Neural cell (in vitro differentiated cells): ENCODE measurements at regions not wholly inside any gene's neighbourhood (a gene's known extent, or its start where the extent isn't known, plus 50 kb on each side); places are given as distances from the start of the nearest gene placed in this dataset.
A peak's percentile ranks its signal among the peaks of the same experiment; 100 is the strongest.

Experiments used
- H2AFZ ChIP-seq: fragments of 200-600, 300-800 bp; sonication (generic), shearing (Covaris generic); 2 replicates; pipeline ENCODE4 v1.6.0; 2014; ENCODE audit warnings: low read depth, mild to moderate bottlenecking, antibody characterized with exemption, low read length, moderate library complexity
- H3F3A ChIP-seq: fragments of 200-600 bp; shearing (Covaris generic); 2 replicates; pipeline ENCODE4 v1.6.1; 2016; ENCODE audit warnings: mild to moderate bottlenecking, moderate library complexity, mixed read lengths, antibody characterized with exemption, low read length; ENCODE audit not compliant: insufficient read depth, poor library complexity, severe bottlenecking
- H3K27ac ChIP-seq: fragments of 200-600, 300-800 bp; sonication (generic), shearing (Covaris generic); 2 replicates; pipeline ENCODE4 v1.5.1; 2014; ENCODE audit warnings: mild to moderate bottlenecking, low read length, moderate library complexity
- H3K27me3 ChIP-seq: fragments of 300-800, 200-600 bp; sonication (generic), shearing (Covaris generic); 2 replicates; pipeline ENCODE4 v1.6.0; 2014; ENCODE audit warnings: mild to moderate bottlenecking, low read depth, low read length, moderate library complexity; ENCODE audit not compliant: insufficient read depth
- H3K36me3 ChIP-seq: fragments of 300-800, 200-600 bp; sonication (generic), shearing (Covaris generic); 2 replicates; pipeline ENCODE4 v1.5.1; 2014; ENCODE audit warnings: mild to moderate bottlenecking, antibody characterized with exemption, low read length, moderate library complexity; ENCODE audit not compliant: insufficient read depth
- H3K4me2 ChIP-seq: fragments of 300-800, 200-600 bp; sonication (generic), shearing (Covaris generic); 2 replicates; pipeline ENCODE4 v1.6.0; 2014; ENCODE audit warnings: mild to moderate bottlenecking, low read length
- H3K4me3 ChIP-seq: fragments of 300-800, 200-600 bp; sonication (generic), shearing (Covaris generic); 2 replicates; pipeline ENCODE4 v1.5.1; 2014; ENCODE audit warnings: mild to moderate bottlenecking, low read length, moderate library complexity
- H3K79me2 ChIP-seq: fragments of 200-600 bp; shearing (Covaris generic); replicated peaks from 2 replicates; pipeline ENCODE4 v1.6.0; 2014; ENCODE audit warnings: mild to moderate bottlenecking, low read length, moderate library complexity; ENCODE audit not compliant: insufficient read depth
- H3K9ac ChIP-seq: fragments of 300-800, 200-600 bp; sonication (generic), shearing (Covaris generic); 2 replicates; pipeline ENCODE4 v1.6.1; 2016; ENCODE audit warnings: mild to moderate bottlenecking, low read length, mixed read lengths
- H3K9me2 ChIP-seq: fragments of 200-600 bp; shearing (Covaris generic); 2 replicates; pipeline ENCODE4 v1.6.1; 2016; ENCODE audit warnings: mild to moderate bottlenecking, low read length, mixed read lengths; ENCODE audit not compliant: insufficient read depth
- H3K9me3 ChIP-seq: fragments of 200-600, 300-800 bp; sonication (generic), shearing (Covaris generic); 2 replicates; pipeline ENCODE4 v1.6.1; 2016; ENCODE audit warnings: mild to moderate bottlenecking, mixed run types, low read length, moderate library complexity, mixed read lengths
- H4K20me1 ChIP-seq: fragments of 200-600 bp; shearing (Covaris generic); 2 replicates; pipeline ENCODE4 v1.6.1; 2016; ENCODE audit warnings: mild to moderate bottlenecking, mixed run types; ENCODE audit not compliant: insufficient read depth
- CTCF ChIP-seq: fragments of 450-650 bp; IDR thresholded peaks from 2 replicates; pipeline ENCODE4 v1.5.1; 2014; ENCODE audit warnings: antibody characterized with exemption, mild to moderate bottlenecking, moderate library complexity; ENCODE audit not compliant: poor library complexity, severe bottlenecking
- EP300 ChIP-seq: fragments of 450-650 bp; conservative IDR thresholded peaks from 2 replicates; pipeline ENCODE4 v1.6.1; 2014; ENCODE audit warnings: antibody characterized with exemption, mild to moderate bottlenecking, moderate library complexity; ENCODE audit not compliant: poor library complexity, severe bottlenecking
- EZH2 ChIP-seq: fragments of 200-600, 300-800 bp; shearing (Covaris generic), sonication (generic); IDR thresholded peaks from 2 replicates; pipeline ENCODE4 v1.6.1; 2014; ENCODE audit warnings: antibody characterized with exemption, low read length, borderline replicate concordance, mild to moderate bottlenecking; ENCODE audit not compliant: insufficient read depth, poor library complexity, severe bottlenecking
- MXI1 ChIP-seq: fragments of 450-650 bp; conservative IDR thresholded peaks from 2 replicates; pipeline ENCODE4 v1.6.1; 2014; ENCODE audit warnings: antibody characterized with exemption, mild to moderate bottlenecking; ENCODE audit not compliant: poor library complexity, severe bottlenecking
- POLR2AphosphoS5 ChIP-seq: IDR thresholded peaks from 2 replicates; pipeline ENCODE4 v1.6.1; 2012
- RAD21 ChIP-seq: fragments of 450-650 bp; conservative IDR thresholded peaks from 2 replicates; pipeline ENCODE4 v1.6.1; 2014; ENCODE audit warnings: antibody characterized with exemption, mild to moderate bottlenecking, moderate library complexity
- REST ChIP-seq: IDR thresholded peaks from 2 replicates; pipeline ENCODE4 v1.6.1; 2012; ENCODE audit warnings: borderline replicate concordance
- SMC3 ChIP-seq: fragments of 450-650 bp; conservative IDR thresholded peaks from 2 replicates; pipeline ENCODE4 v1.6.1; 2014; ENCODE audit warnings: antibody characterized with exemption, mild to moderate bottlenecking, moderate library complexity; ENCODE audit not compliant: poor library complexity
- TAF1 ChIP-seq: IDR thresholded peaks from 2 replicates; pipeline ENCODE4 v1.6.1; 2012; ENCODE audit warnings: low read depth

DNA sequence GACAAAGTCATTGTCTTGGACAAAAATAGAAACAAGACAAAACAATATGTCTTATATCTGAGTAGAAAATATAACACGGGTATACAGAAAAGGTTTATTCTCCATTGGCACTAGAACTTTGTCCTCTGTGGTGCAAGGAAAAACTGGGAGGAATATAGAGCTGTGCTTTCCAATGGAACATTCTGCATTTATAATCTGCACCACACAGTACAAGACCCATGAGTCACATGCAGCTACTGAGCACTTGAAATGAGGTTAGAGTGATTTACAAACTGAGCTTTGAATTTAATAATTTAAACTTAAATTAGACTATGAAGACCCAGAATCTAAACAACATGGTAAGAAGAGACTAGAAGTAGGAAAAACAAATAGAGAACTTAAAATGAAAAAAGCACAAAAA is 86.1 kb downstream of the RAP2A start:
- H4K20me1 ChIP-seq, result no peaks in the 10 kb centered on the region
- H3K27me3 ChIP-seq, result no peaks in the 10 kb centered on the region
- TF ChIP-seq EP300, result no peak
- TF ChIP-seq POLR2AphosphoS5, result no peak
- TF ChIP-seq TAF1, result no peak
- no peak for TF ChIP-seq SMC3
- no peak for TF ChIP-seq RAD21
- no peak for TF ChIP-seq EZH2
- TF ChIP-seq MXI1, result no peak
- no peak for TF ChIP-seq CTCF
- TF ChIP-seq REST, result no peak
- H3K36me3 ChIP-seq, result no peaks in the 10 kb centered on the region
- H3F3A ChIP-seq, result peaks cover 3% of the 10 kb centered on the region
- no peak overlapping the region for H3K4me2 ChIP-seq
- no peaks in the 10 kb centered on the region for H3K79me2 ChIP-seq
- no peak overlapping the region for H3K4me3 ChIP-seq
- H3K9ac ChIP-seq, result no peak overlapping the region
- no peaks in the 10 kb centered on the region for H3K9me2 ChIP-seq
- no peaks in the 10 kb centered on the region for H3K9me3 ChIP-seq
- H3K27ac ChIP-seq, result no peak overlapping the region
- H2AFZ ChIP-seq, result no peak overlapping the region

DNA sequence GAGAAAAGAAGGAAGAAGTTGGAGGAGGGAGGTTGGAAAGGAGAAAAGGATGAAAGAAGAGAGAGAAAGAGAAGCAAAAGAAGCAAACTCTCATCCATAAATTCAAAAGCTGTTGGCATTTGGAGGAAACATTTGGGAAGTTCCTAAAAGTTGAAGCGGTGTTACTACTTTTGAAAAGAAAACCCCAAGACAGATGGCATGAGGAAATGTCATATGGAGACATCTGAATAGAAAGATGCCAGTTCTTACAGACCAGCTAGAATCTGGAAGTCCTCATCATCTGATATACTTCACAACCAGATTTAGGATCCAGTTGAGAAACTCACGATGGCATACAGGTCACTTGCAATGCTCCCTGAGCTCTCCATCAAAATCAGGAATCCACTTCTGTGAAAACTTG is 86.9 kb downstream of the RAP2A start:
- H3K9me2 ChIP-seq, result no peaks in the 10 kb centered on the region
- H3K9ac ChIP-seq, result no peak overlapping the region
- no peaks in the 10 kb centered on the region for H3K9me3 ChIP-seq
- H3K4me3 ChIP-seq, result peak overlapping the region; percentile 5
- H3F3A ChIP-seq, result peaks cover 3% of the 10 kb centered on the region
- no peak overlapping the region for H3K4me2 ChIP-seq
- H4K20me1 ChIP-seq, result no peaks in the 10 kb centered on the region
- peak overlapping the region; percentile 81 for H3K27ac ChIP-seq
- H3K79me2 ChIP-seq, result no peaks in the 10 kb centered on the region
- no peaks in the 10 kb centered on the region for H3K36me3 ChIP-seq
- no peaks in the 10 kb centered on the region for H3K27me3 ChIP-seq
- H2AFZ ChIP-seq, result no peak overlapping the region
- TF ChIP-seq TAF1 (no peak), MXI1 (no peak), RAD21 (no peak), POLR2AphosphoS5 (no peak), SMC3 (no peak), EP300 (no peak), EZH2 (no peak), REST (no peak), CTCF (no peak)
